ENCODE measurements at regions not wholly inside any gene's neighbourhood (a gene's known extent, or its start where the extent isn't known, plus 50 kb on each side); places are given as distances from the start of the nearest gene placed in this dataset.

DNA sequence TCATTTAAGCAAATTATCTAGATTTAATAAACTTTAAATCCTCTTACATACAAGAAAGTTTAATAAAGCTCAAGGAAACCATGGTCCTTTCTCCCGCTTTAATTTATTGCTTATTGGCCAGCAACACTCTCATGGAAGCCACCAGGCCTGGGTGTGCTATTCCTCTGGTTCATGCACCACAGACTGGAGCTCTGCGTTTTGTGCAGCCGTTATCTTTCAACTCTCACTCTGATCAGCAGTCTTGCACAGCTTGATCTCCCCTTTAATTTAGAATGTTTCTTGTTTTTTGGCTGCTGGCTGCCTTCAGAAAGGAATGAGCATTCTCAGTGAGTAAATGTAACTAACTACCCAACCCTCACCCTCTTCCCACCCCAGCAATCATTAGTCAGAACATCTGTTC lies 318.7 kb downstream of the MEIS1 start:
- no peaks in the 10 kb centered on the region for H4K20me1 ChIP-seq (ENCODE audit: control insufficient read depth, insufficient read depth, low read length, poor library complexity, severe bottlenecking)
- H3K27me3 ChIP-seq (replicated peaks in 1 of 4; ENCODE audit: control extremely low read depth in 1 of 4, control insufficient read depth in 3 of 4, insufficient read depth in 4 of 4, low read length in 3 of 4): no peaks in the 10 kb centered on the region
- WGBS (ENCODE audit: insufficient coverage): 100% methylated on average over 1 of the region's 3 CpGs
- H3K4me1 Mint-ChIP-seq: no peaks in the 10 kb centered on the region
- H3K4me3 ChIP-seq (ENCODE audit: control extremely low read depth in 1 of 5, extremely low read depth in 1 of 5, insufficient read depth in 1 of 5, low read depth in 2 of 5, low read length in 4 of 5): no peak overlapping the region
- no peak overlapping the region for H3K27ac Mint-ChIP-seq
- no peaks in the 10 kb centered on the region for H3K9me3 ChIP-seq (ENCODE audit: control extremely low read depth in 1 of 3, control insufficient read depth in 2 of 3, insufficient read depth in 1 of 3, low read length in 2 of 3)
- DNase-seq: no peak
- H3K4me3 Mint-ChIP-seq: no peak overlapping the region
- no peaks in the 10 kb centered on the region for H3K79me2 ChIP-seq (ENCODE audit: control insufficient read depth, insufficient read depth, low read length)
- H3K36me3 ChIP-seq (replicated peaks in 1 of 2; ENCODE audit: control extremely low read depth in 1 of 2, control insufficient read depth in 1 of 2, extremely low read depth in 1 of 2, insufficient read depth in 2 of 2, low read length in 1 of 2): no peaks in the 10 kb centered on the region
- ATAC-seq (ENCODE audit: low read depth): no peak
- ChIA-PET CTCF (no interaction called here), POLR2A (no interaction called here)
- H3K9me3 Mint-ChIP-seq (ENCODE audit: insufficient read depth): no peaks in the 10 kb centered on the region
- H3K9ac ChIP-seq (ENCODE audit: low read length): no peak overlapping the region
- H3K27ac ChIP-seq (ENCODE audit: low read length in 2 of 2): no peak overlapping the region
- intact Hi-C loops (cut with micrococcal nuclease): no loop called here
- no peaks in the 10 kb centered on the region for H3K27me3 Mint-ChIP-seq
- H3K4me1 ChIP-seq (ENCODE audit: control insufficient read depth in 2 of 2, insufficient read depth in 2 of 2, low read length in 2 of 2): no peaks in the 10 kb centered on the region
- H2AFZ ChIP-seq (ENCODE audit: insufficient read depth, low read depth, low read length, poor library complexity, severe bottlenecking): no peak overlapping the region
- H3K4me2 ChIP-seq (replicated peaks; ENCODE audit: low read depth, low read length, poor library complexity, severe bottlenecking): no peak overlapping the region
- TF ChIP-seq, protein P1, sequence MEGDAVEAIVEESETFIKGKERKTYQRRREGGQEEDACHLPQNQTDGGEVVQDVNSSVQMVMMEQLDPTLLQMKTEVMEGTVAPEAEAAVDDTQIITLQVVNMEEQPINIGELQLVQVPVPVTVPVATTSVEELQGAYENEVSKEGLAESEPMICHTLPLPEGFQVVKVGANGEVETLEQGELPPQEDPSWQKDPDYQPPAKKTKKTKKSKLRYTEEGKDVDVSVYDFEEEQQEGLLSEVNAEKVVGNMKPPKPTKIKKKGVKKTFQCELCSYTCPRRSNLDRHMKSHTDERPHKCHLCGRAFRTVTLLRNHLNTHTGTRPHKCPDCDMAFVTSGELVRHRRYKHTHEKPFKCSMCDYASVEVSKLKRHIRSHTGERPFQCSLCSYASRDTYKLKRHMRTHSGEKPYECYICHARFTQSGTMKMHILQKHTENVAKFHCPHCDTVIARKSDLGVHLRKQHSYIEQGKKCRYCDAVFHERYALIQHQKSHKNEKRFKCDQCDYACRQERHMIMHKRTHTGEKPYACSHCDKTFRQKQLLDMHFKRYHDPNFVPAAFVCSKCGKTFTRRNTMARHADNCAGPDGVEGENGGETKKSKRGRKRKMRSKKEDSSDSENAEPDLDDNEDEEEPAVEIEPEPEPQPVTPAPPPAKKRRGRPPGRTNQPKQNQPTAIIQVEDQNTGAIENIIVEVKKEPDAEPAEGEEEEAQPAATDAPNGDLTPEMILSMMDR (IDR thresholded peaks at IDR 0.05): no peak
- no peak for TF ChIP-seq EZH2 (IDR thresholded peaks at IDR 0.05; ENCODE audit: borderline replicate concordance, insufficient read depth, low read depth, low read length, poor library complexity, severe bottlenecking)

GRCh38 chr2:66755974-66756373 lies 321.0 kb downstream of the MEIS1 start:
- ChIA-PET POLR2A (no interaction called here), CTCF (no interaction called here)
- Histone ChIP-seq H4K20me1 (ENCODE audit: control insufficient read depth, insufficient read depth, low read length, poor library complexity, severe bottlenecking) (no peaks in the 10 kb centered on the region), H3K79me2 (ENCODE audit: control insufficient read depth, insufficient read depth, low read length) (no peaks in the 10 kb centered on the region), H3K27me3 (replicated peaks in 1 of 4; ENCODE audit: control extremely low read depth in 1 of 4, control insufficient read depth in 3 of 4, insufficient read depth in 4 of 4, low read length in 3 of 4) (no peaks in the 10 kb centered on the region), H3K27ac (ENCODE audit: low read length in 2 of 2) (no peak overlapping the region), H3K4me2 (replicated peaks; ENCODE audit: low read depth, low read length, poor library complexity, severe bottlenecking) (no peak overlapping the region), H3K36me3 (replicated peaks in 1 of 2; ENCODE audit: control extremely low read depth in 1 of 2, control insufficient read depth in 1 of 2, extremely low read depth in 1 of 2, insufficient read depth in 2 of 2, low read length in 1 of 2) (no peaks in the 10 kb centered on the region), H3K4me1 (ENCODE audit: control insufficient read depth in 2 of 2, insufficient read depth in 2 of 2, low read length in 2 of 2) (no peaks in the 10 kb centered on the region), H3K9me3 (ENCODE audit: control extremely low read depth in 1 of 3, control insufficient read depth in 2 of 3, insufficient read depth in 1 of 3, low read length in 2 of 3) (no peaks in the 10 kb centered on the region), H2AFZ (ENCODE audit: insufficient read depth, low read depth, low read length, poor library complexity, severe bottlenecking) (no peak overlapping the region), H3K9ac (ENCODE audit: low read length) (no peak overlapping the region), H3K4me3 (ENCODE audit: control extremely low read depth in 1 of 5, extremely low read depth in 1 of 5, insufficient read depth in 1 of 5, low read depth in 2 of 5, low read length in 4 of 5) (no peak overlapping the region)
- WGBS (ENCODE audit: insufficient coverage): no CpG with 5 or more reads among the region's 1 CpG
- DNase-seq (no peak), ATAC-seq (ENCODE audit: low read depth) (no peak)
- no peaks in the 10 kb centered on the region for H3K4me1 Mint-ChIP-seq
- no peaks in the 10 kb centered on the region for H3K9me3 Mint-ChIP-seq (ENCODE audit: insufficient read depth)
- TF ChIP-seq EZH2 (IDR thresholded peaks at IDR 0.05; ENCODE audit: borderline replicate concordance, insufficient read depth, low read depth, low read length, poor library complexity, severe bottlenecking): no peak
- TF ChIP-seq, protein P1 (IDR thresholded peaks at IDR 0.05): no peak
- H3K4me3 Mint-ChIP-seq: no peak overlapping the region
- intact Hi-C loops (cut with micrococcal nuclease): no loop called here
- H3K27ac Mint-ChIP-seq: no peak overlapping the region
- H3K27me3 Mint-ChIP-seq: no peaks in the 10 kb centered on the region
